HepG2 (cell line): ENCODE measurements at regions not wholly inside any gene's neighbourhood (a gene's known extent, or its start where the extent isn't known, plus 50 kb on each side); places are given as distances from the start of the nearest gene placed in this dataset.

Experiments used
- ATAC-seq: fragments of 200-7000 bp; cut with Tn5 transposase; 3 replicates; pipeline ENCODE4 v1.9.1; 2020; ENCODE audit warnings: mild to moderate bottlenecking, moderate library complexity
- BruUV-seq: library from RNA; stranded (reverse); fragments of 400-500 nt; replicated peaks from 2 replicates; lab custom pipeline; 2021; lab: Mats Ljungman, UMichigan
- CTCF ChIA-PET: fragments of 300-600 bp; formaldehyde crosslinking; extraction: SDS; loops from one replicate; lab custom pipeline; 2021; ENCODE audit warnings: low total read pairs, inconsistent platforms, low intra/inter-chr PET ratio; lab: Yijun Ruan, JAX
- POLR2A ChIA-PET: fragments of 350-600 bp; sonication (Branson Sonifier 250); formaldehyde crosslinking; loops from one replicate; lab custom pipeline; 2020; ENCODE audit warnings: antibody characterized with exemption, inconsistent platforms; lab: Yijun Ruan, JAX
- DNase-seq: peaks from one replicate; pipeline ENCODE4 v3.0.0-alpha.2; 2015; ENCODE audit warnings: low spot score
- FAIRE-seq: peaks from 3 replicates; lab custom pipeline; 2011; peaks lifted over from hg19 to GRCh38; lab: Jason Lieb, UNC
- H2AFZ ChIP-seq: one replicate; pipeline ENCODE4 v1.6.1; 2011; ENCODE audit warnings: low read length, inconsistent platforms
- H3K27ac ChIP-seq: fragments of 300-600 bp; 3 replicates; pipeline ENCODE4 v1.8.0; 2011; ENCODE audit warnings: mixed run types, mild to moderate bottlenecking, mixed read lengths, low read length, inconsistent platforms; ENCODE audit not compliant: insufficient read depth; ENCODE audit errors: extremely low read length
- H3K27me3 ChIP-seq, 2 experiments: fragments of 200-600 bp in 1 of 2; 2 replicates in 1 of 2; 3 replicates in 1 of 2; pipeline versions ENCODE4 v1.6.0 to v1.8.0; 2011; ENCODE audit warnings: low read length in 2 of 2, mild to moderate bottlenecking in 2 of 2, moderate library complexity in 2 of 2, inconsistent platforms in 1 of 2; ENCODE audit not compliant: insufficient read depth in 2 of 2, control insufficient read depth in 1 of 2
- H3K36me3 ChIP-seq, 2 experiments: fragments of 200-600 bp in 1 of 2; replicated peaks in 1 of 2; 2 replicates in 1 of 2; 3 replicates in 1 of 2; pipeline versions ENCODE4 v1.5.1 to v1.8.0; 2011; ENCODE audit warnings: low read length in 2 of 2, inconsistent platforms in 1 of 2; ENCODE audit not compliant: insufficient read depth in 2 of 2, control insufficient read depth in 1 of 2
- H3K4me1 ChIP-seq: 2 replicates; pipeline ENCODE4 v1.5.1; 2012; ENCODE audit warnings: low read length, inconsistent platforms; ENCODE audit not compliant: insufficient read depth
- H3K4me2 ChIP-seq: 2 replicates; pipeline ENCODE4 v1.6.0; 2011; ENCODE audit warnings: low read depth, low read length, inconsistent platforms
- H3K4me3 ChIP-seq, 3 experiments: fragments of 200-600 bp in 1 of 3; sonication (generic), shearing (Covaris generic) in 1 of 3; replicated peaks in 1 of 3; 2 replicates each; pipeline ENCODE4 v1.5.1; 2011 to 2016; ENCODE audit warnings: low read length in 3 of 3, inconsistent platforms in 2 of 3, low read depth in 2 of 3, mild to moderate bottlenecking in 2 of 3, control low read depth in 1 of 3, mixed read lengths in 1 of 3; ENCODE audit not compliant: insufficient read depth in 1 of 3
- H3K79me2 ChIP-seq: one replicate; pipeline ENCODE4 v1.6.1; 2011; ENCODE audit warnings: low read length, inconsistent platforms; ENCODE audit not compliant: insufficient read depth
- H3K9ac ChIP-seq: 2 replicates; pipeline ENCODE4 v1.6.0; 2011; ENCODE audit warnings: mild to moderate bottlenecking, low read depth, low read length, inconsistent platforms; ENCODE audit not compliant: insufficient read depth
- H3K9me3 ChIP-seq: 2 replicates; pipeline ENCODE4 v1.5.1; 2012; ENCODE audit warnings: mild to moderate bottlenecking, low read length
- H4K20me1 ChIP-seq: 2 replicates; pipeline ENCODE4 v1.6.0; 2011; ENCODE audit warnings: inconsistent platforms, mild to moderate bottlenecking, low read length, moderate library complexity; ENCODE audit not compliant: insufficient read depth
- CAMTA2 ChIP-seq: sonication (generic); formaldehyde crosslinking; IDR thresholded peaks from 2 replicates; pipeline ENCODE4 v1.4.0; 2020; ENCODE audit warnings: mild to moderate bottlenecking, missing genetic modification reagents, borderline replicate concordance
- CHD4 ChIP-seq: fragments of 200-600 bp; sonication (generic); IDR thresholded peaks from 2 replicates; pipeline ENCODE4 v1.7.0; 2017; ENCODE audit warnings: mild to moderate bottlenecking, low read length, borderline replicate concordance
- ETV6 ChIP-seq: sonication (generic); formaldehyde crosslinking; conservative IDR thresholded peaks from 2 replicates; pipeline ENCODE4 v1.4.0; 2020; ENCODE audit warnings: missing genetic modification reagents
- NR3C1 ChIP-seq: sonication (generic); formaldehyde crosslinking; IDR thresholded peaks from 2 replicates; pipeline ENCODE4 v1.4.0; 2020; ENCODE audit warnings: missing genetic modification reagents
- SMC3 ChIP-seq: IDR thresholded peaks from 2 replicates; pipeline ENCODE4 v1.6.1; 2011; ENCODE audit warnings: low read length, improper control_type of control experiment
- SRSF1 ChIP-seq: fragments of 200-400 bp; formaldehyde crosslinking; optimal IDR thresholded peaks from 2 replicates; pipeline ENCODE3; 2017; ENCODE audit warnings: mild to moderate bottlenecking, low read depth, low read length, moderate library complexity
- TAF15 ChIP-seq: fragments of 200-400 bp; formaldehyde crosslinking; IDR thresholded peaks from one replicate; pipeline ENCODE4 v1.6.1; 2018; ENCODE audit warnings: mild to moderate bottlenecking, low read depth, low read length; ENCODE audit not compliant: poor library complexity, severe bottlenecking
- ZFAT ChIP-seq: sonication (generic); formaldehyde crosslinking; conservative IDR thresholded peaks from 2 replicates; pipeline ENCODE4 v1.8.1; 2023; ENCODE audit warnings: missing genetic modification reagents, inconsistent platforms
- ZSCAN25 ChIP-seq: sonication (generic); formaldehyde crosslinking; IDR thresholded peaks from 2 replicates; pipeline ENCODE4 v1.8.0; 2022; ENCODE audit warnings: mild to moderate bottlenecking, missing genetic modification reagents
- ZSCAN29 ChIP-seq: sonication (generic); formaldehyde crosslinking; conservative IDR thresholded peaks from 2 replicates; pipeline ENCODE4 v1.4.0; 2020; ENCODE audit warnings: mild to moderate bottlenecking, missing genetic modification reagents
- WGBS: methylation state at CpG from one replicate; pipeline ENCODE4 v1.1.6; 2017; ENCODE audit warnings: low lambda C conversion rate; 5-methylcytosine and 5-hydroxymethylcytosine counted together
- in situ Hi-C: cut with HindIII; loops from 2 replicates; pipeline ENCODE4 v1.10.0; 2017; ENCODE audit warnings: low pct_unique_long_range_greater_than_20kb; ENCODE audit not compliant: extremely low pct_ligation_motif_present
- intact Hi-C: fragments of 100-400 bp; cut with micrococcal nuclease; formaldehyde crosslinking; loops from one replicate; pipeline ENCODE4 v1.10.0; 2022; ENCODE audit not compliant: unreplicated experiment
- TF ChIP-seq, protein P1 (sequence below): sonication (generic); formaldehyde crosslinking; IDR thresholded peaks from 2 replicates; pipeline ENCODE4 v1.8.1; 2023; ENCODE audit warnings: mild to moderate bottlenecking, missing genetic modification reagents
- TF ChIP-seq, protein P2 (sequence below): sonication (generic); formaldehyde crosslinking; IDR thresholded peaks from 2 replicates; pipeline ENCODE4 v1.8.0; 2022; ENCODE audit warnings: missing genetic modification reagents, mild to moderate bottlenecking, borderline replicate concordance
- TF ChIP-seq, protein P3 (sequence below): sonication (generic); formaldehyde crosslinking; IDR thresholded peaks from 2 replicates; pipeline ENCODE4 v1.5.0; 2020; ENCODE audit warnings: mild to moderate bottlenecking, missing genetic modification reagents
- TF ChIP-seq, protein P4 (sequence below): sonication (generic); formaldehyde crosslinking; IDR thresholded peaks from 2 replicates; pipeline ENCODE4 v1.8.1; 2023; ENCODE audit warnings: mild to moderate bottlenecking, inconsistent platforms, moderate library complexity, missing genetic modification reagents, borderline replicate concordance
- TF ChIP-seq, protein P5 (sequence below): sonication (generic); formaldehyde crosslinking; IDR thresholded peaks from 2 replicates; pipeline ENCODE4 v1.5.0; 2020; ENCODE audit warnings: mild to moderate bottlenecking, missing genetic modification reagents, borderline replicate concordance

DNA sequence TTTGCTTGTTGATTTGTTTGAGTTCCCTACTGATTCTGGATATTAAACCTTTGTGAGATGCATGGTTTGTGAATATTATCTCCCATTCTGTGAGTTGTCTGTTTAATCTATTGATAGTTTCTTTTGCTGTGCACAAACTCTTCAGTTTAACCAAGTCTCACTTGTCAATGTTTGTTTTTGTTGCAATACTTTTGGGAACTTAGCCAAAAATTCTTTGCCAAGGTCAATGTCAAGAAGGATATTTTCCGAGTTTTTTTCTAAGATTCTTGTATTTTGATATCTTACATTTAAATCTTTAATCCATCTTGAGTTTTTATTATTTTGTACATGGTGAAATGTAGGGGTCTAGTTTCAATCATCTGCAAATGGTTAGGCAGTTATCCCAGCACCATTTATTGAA, 1230.7 kb upstream of the NCAM2 start:
- no TSS peak for BruUV-seq
- intact Hi-C loops (no loop called here), in situ Hi-C loops (no loop called here)
- no peak for ATAC-seq
- Histone ChIP-seq H3K27me3 (no peaks in the 10 kb centered on the region), H3K9ac (no peak overlapping the region), H4K20me1 (no peaks in the 10 kb centered on the region), H3K9me3 (peaks cover 60% of the 10 kb centered on the region), H3K79me2 (no peaks in the 10 kb centered on the region), H3K4me2 (no peak overlapping the region), H2AFZ (no peak overlapping the region), H3K27ac (no peak overlapping the region), H3K4me3 (no peak overlapping the region), H3K4me1 (no peaks in the 10 kb centered on the region), H3K36me3 (no peaks in the 10 kb centered on the region)
- no peak for FAIRE-seq
- ChIA-PET CTCF (no interaction called here), POLR2A (no interaction called here)
- WGBS, result 0% methylated on average over 1 of the region's 1 CpG
- DNase-seq, result no peak
- TF ChIP-seq NR3C1 (CRISPR knock-in tag) (no peak), ZSCAN25 (CRISPR knock-in tag) (no peak), CAMTA2 (CRISPR knock-in tag) (no peak), SRSF1 (no peak), ZSCAN29 (CRISPR knock-in tag) (no peak), TAF15 (no peak), SMC3 (no peak), ZFAT (CRISPR knock-in tag) (no peak), CHD4 (no peak), ETV6 (CRISPR knock-in tag) (no peak)
- TF ChIP-seq, protein P1, sequence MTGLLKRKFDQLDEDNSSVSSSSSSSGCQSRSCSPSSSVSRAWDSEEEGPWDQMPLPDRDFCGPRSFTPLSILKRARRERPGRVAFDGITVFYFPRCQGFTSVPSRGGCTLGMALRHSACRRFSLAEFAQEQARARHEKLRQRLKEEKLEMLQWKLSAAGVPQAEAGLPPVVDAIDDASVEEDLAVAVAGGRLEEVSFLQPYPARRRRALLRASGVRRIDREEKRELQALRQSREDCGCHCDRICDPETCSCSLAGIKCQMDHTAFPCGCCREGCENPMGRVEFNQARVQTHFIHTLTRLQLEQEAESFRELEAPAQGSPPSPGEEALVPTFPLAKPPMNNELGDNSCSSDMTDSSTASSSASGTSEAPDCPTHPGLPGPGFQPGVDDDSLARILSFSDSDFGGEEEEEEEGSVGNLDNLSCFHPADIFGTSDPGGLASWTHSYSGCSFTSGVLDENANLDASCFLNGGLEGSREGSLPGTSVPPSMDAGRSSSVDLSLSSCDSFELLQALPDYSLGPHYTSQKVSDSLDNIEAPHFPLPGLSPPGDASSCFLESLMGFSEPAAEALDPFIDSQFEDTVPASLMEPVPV (CRISPR knock-in tag), result no peak
- TF ChIP-seq, protein P2, sequence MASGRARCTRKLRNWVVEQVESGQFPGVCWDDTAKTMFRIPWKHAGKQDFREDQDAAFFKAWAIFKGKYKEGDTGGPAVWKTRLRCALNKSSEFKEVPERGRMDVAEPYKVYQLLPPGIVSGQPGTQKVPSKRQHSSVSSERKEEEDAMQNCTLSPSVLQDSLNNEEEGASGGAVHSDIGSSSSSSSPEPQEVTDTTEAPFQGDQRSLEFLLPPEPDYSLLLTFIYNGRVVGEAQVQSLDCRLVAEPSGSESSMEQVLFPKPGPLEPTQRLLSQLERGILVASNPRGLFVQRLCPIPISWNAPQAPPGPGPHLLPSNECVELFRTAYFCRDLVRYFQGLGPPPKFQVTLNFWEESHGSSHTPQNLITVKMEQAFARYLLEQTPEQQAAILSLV (CRISPR knock-in tag), result no peak
- TF ChIP-seq, protein P3, sequence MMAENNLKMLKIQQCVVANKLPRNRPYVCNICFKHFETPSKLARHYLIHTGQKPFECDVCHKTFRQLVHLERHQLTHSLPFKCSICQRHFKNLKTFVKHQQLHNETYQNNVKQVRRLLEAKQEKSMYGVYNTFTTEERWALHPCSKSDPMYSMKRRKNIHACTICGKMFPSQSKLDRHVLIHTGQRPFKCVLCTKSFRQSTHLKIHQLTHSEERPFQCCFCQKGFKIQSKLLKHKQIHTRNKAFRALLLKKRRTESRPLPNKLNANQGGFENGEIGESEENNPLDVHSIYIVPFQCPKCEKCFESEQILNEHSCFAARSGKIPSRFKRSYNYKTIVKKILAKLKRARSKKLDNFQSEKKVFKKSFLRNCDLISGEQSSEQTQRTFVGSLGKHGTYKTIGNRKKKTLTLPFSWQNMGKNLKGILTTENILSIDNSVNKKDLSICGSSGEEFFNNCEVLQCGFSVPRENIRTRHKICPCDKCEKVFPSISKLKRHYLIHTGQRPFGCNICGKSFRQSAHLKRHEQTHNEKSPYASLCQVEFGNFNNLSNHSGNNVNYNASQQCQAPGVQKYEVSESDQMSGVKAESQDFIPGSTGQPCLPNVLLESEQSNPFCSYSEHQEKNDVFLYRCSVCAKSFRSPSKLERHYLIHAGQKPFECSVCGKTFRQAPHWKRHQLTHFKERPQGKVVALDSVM (CRISPR knock-in tag), result no peak
- TF ChIP-seq, protein P4, sequence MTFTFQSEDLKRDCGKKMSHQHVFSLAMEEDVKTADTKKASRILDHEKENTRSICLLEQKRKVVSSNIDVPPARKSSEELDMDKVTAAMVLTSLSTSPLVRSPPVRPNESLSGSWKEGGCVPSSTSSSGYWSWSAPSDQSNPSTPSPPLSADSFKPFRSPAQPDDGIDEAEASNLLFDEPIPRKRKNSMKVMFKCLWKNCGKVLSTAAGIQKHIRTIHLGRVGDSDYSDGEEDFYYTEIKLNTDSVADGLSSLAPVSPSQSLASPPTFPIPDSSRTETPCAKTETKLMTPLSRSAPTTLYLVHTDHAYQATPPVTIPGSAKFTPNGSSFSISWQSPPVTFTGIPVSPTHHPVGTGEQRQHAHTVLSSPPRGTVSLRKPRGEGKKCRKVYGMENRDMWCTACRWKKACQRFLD (CRISPR knock-in tag), result no peak
- TF ChIP-seq, protein P5, sequence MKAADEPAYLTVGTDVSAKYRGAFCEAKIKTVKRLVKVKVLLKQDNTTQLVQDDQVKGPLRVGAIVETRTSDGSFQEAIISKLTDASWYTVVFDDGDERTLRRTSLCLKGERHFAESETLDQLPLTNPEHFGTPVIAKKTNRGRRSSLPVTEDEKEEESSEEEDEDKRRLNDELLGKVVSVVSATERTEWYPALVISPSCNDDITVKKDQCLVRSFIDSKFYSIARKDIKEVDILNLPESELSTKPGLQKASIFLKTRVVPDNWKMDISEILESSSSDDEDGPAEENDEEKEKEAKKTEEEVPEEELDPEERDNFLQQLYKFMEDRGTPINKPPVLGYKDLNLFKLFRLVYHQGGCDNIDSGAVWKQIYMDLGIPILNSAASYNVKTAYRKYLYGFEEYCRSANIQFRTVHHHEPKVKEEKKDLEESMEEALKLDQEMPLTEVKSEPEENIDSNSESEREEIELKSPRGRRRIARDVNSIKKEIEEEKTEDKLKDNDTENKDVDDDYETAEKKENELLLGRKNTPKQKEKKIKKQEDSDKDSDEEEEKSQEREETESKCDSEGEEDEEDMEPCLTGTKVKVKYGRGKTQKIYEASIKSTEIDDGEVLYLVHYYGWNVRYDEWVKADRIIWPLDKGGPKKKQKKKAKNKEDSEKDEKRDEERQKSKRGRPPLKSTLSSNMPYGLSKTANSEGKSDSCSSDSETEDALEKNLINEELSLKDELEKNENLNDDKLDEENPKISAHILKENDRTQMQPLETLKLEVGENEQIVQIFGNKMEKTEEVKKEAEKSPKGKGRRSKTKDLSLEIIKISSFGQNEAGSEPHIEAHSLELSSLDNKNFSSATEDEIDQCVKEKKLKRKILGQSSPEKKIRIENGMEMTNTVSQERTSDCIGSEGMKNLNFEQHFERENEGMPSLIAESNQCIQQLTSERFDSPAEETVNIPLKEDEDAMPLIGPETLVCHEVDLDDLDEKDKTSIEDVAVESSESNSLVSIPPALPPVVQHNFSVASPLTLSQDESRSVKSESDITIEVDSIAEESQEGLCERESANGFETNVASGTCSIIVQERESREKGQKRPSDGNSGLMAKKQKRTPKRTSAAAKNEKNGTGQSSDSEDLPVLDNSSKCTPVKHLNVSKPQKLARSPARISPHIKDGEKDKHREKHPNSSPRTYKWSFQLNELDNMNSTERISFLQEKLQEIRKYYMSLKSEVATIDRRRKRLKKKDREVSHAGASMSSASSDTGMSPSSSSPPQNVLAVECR (CRISPR knock-in tag), result no peak
